CD4-positive, CD25-positive, alpha-beta regulatory T cell (primary cell): ENCODE measurements at regions not wholly inside any gene's neighbourhood (a gene's known extent, or its start where the extent isn't known, plus 50 kb on each side); places are given as distances from the start of the nearest gene placed in this dataset.
"Not testable (repeated sequence)": the region's sequence is repeated elsewhere in the genome, so short reads cannot be mapped to it uniquely, and the experiment has no call there.

Experiments used
- ATAC-seq, 2 donors: fragments of 150-1000 bp; cut with Tn5 transposase; one replicate each; pipeline ENCODE4 v1.10.0; 2021; ENCODE audit warnings: low read depth in 2 of 2, moderate number of reproducible peaks in 2 of 2, moderate library complexity in 1 of 2
- DNase-seq, 3 donors: peaks; one replicate each; pipeline versions ENCODE4 v3.0.0 to v3.0.0-alpha.2; 2012 to 2022; ENCODE audit warnings: mixed read lengths in 1 of 3
- H3K27ac ChIP-seq: one replicate; pipeline ENCODE4 v1.7.0; 2013; ENCODE audit warnings: mild to moderate bottlenecking, low read length; ENCODE audit not compliant: insufficient read depth, poor library complexity, severe bottlenecking
- H3K27me3 ChIP-seq: one replicate; pipeline ENCODE4 v1.7.0; 2013; ENCODE audit warnings: low read length; ENCODE audit not compliant: control insufficient read depth, insufficient read depth
- H3K36me3 ChIP-seq: one replicate; pipeline ENCODE4 v1.7.0; 2013; ENCODE audit warnings: mild to moderate bottlenecking, low read length, moderate library complexity; ENCODE audit not compliant: control insufficient read depth, insufficient read depth
- H3K4me1 ChIP-seq: 2 replicates; pipeline ENCODE4 v1.7.0; 2013; ENCODE audit warnings: mild to moderate bottlenecking, low read length; ENCODE audit not compliant: insufficient read depth, control insufficient read depth, poor library complexity, severe bottlenecking
- H3K4me3 ChIP-seq: one replicate; pipeline ENCODE4 v1.7.0; 2013; ENCODE audit warnings: low read depth, mild to moderate bottlenecking, low read length, moderate library complexity
- H3K9me3 ChIP-seq, 2 experiments: 1 replicate in 1 of 2; 2 replicates in 1 of 2; pipeline ENCODE4 v1.7.0; 2013; ENCODE audit warnings: low read length in 2 of 2, mild to moderate bottlenecking in 1 of 2, moderate library complexity in 1 of 2; ENCODE audit not compliant: control insufficient read depth in 2 of 2
- H3K27ac Mint-ChIP-seq, 3 donors: one replicate each; pipeline ENCODE4 v1.8.0; 2020 to 2022; ENCODE audit warnings: mild to moderate bottlenecking in 3 of 3, mixed read lengths in 3 of 3, moderate library complexity in 2 of 3
- H3K27me3 Mint-ChIP-seq: one replicate; pipeline ENCODE4 v1.8.0; 2022; ENCODE audit warnings: mild to moderate bottlenecking, mixed read lengths
- H3K36me3 Mint-ChIP-seq: one replicate; pipeline ENCODE4 v1.8.0; 2020; ENCODE audit warnings: mixed read lengths
- H3K4me1 Mint-ChIP-seq, 4 donors: one replicate each; pipeline ENCODE4 v1.8.0; 2020 to 2022; ENCODE audit warnings: mixed read lengths in 4 of 4, mild to moderate bottlenecking in 1 of 4
- H3K4me3 Mint-ChIP-seq, 4 donors: one replicate each; pipeline ENCODE4 v1.8.0; 2020 to 2022; ENCODE audit warnings: mild to moderate bottlenecking in 4 of 4, mixed read lengths in 4 of 4, moderate library complexity in 3 of 4
- H3K9me3 Mint-ChIP-seq, 7 donors: one replicate each; pipeline ENCODE4 v1.8.0; 2020 to 2022; ENCODE audit warnings: mixed read lengths in 7 of 7, mild to moderate bottlenecking in 3 of 7, moderate library complexity in 2 of 7

- not testable (repeated sequence) for H3K4me1 Mint-ChIP-seq, H3K4me3 Mint-ChIP-seq, ATAC-seq
Observed at GRCh38 chr5:34096033-34096432, 53.0 kb upstream of the C1QTNF3 start.

GRCh38 chr5:34099891-34100290 is 56.9 kb upstream of the C1QTNF3 start:
- ATAC-seq, H3K36me3 Mint-ChIP-seq, H3K4me1 Mint-ChIP-seq, H3K27ac ChIP-seq, H3K27ac Mint-ChIP-seq, DNase-seq, H3K9me3 Mint-ChIP-seq, H3K9me3 ChIP-seq, H3K27me3 ChIP-seq, H3K36me3 ChIP-seq, H3K4me3 Mint-ChIP-seq, H3K27me3 Mint-ChIP-seq, H3K4me3 ChIP-seq, H3K4me1 ChIP-seq: not testable (repeated sequence)

More at GRCh38 chr5:34096033-34096432, 53.0 kb upstream of the C1QTNF3 start:
- not testable (repeated sequence) for H3K36me3 Mint-ChIP-seq, H3K4me1 ChIP-seq, H3K4me3 ChIP-seq, H3K9me3 ChIP-seq, DNase-seq, H3K27ac Mint-ChIP-seq, H3K9me3 Mint-ChIP-seq, H3K36me3 ChIP-seq, H3K27me3 Mint-ChIP-seq, H3K27ac ChIP-seq, H3K27me3 ChIP-seq

- not testable (repeated sequence) for H3K27me3 Mint-ChIP-seq, H3K4me1 Mint-ChIP-seq, DNase-seq, H3K9me3 Mint-ChIP-seq, H3K36me3 Mint-ChIP-seq, ATAC-seq, H3K4me3 ChIP-seq, H3K4me3 Mint-ChIP-seq, H3K36me3 ChIP-seq, H3K9me3 ChIP-seq, H3K27me3 ChIP-seq, H3K4me1 ChIP-seq, H3K27ac ChIP-seq, H3K27ac Mint-ChIP-seq
Observed at GRCh38 chr5:34101567-34101966, 58.6 kb upstream of the C1QTNF3 start.

- H3K4me3 ChIP-seq, H3K36me3 Mint-ChIP-seq, H3K4me3 Mint-ChIP-seq, H3K9me3 ChIP-seq, H3K4me1 ChIP-seq, H3K27ac Mint-ChIP-seq, DNase-seq, H3K27ac ChIP-seq, H3K36me3 ChIP-seq, H3K4me1 Mint-ChIP-seq, H3K9me3 Mint-ChIP-seq, H3K27me3 Mint-ChIP-seq, ATAC-seq, H3K27me3 ChIP-seq: not testable (repeated sequence)
Observed at GRCh38 chr5:34108897-34109296, 65.9 kb upstream of the C1QTNF3 start.

- not testable (repeated sequence) for H3K27ac ChIP-seq, ATAC-seq, H3K4me3 ChIP-seq, H3K27me3 ChIP-seq, H3K4me3 Mint-ChIP-seq, H3K9me3 ChIP-seq, DNase-seq, H3K4me1 Mint-ChIP-seq, H3K36me3 ChIP-seq, H3K9me3 Mint-ChIP-seq, H3K27ac Mint-ChIP-seq, H3K4me1 ChIP-seq, H3K27me3 Mint-ChIP-seq
- peaks cover 29% of the 10 kb centered on the region for H3K36me3 Mint-ChIP-seq
Observed at GRCh38 chr5:34124280-34124679, 81.3 kb upstream of the C1QTNF3 start.

- not testable (repeated sequence) for H3K4me3 ChIP-seq, H3K27me3 ChIP-seq, H3K4me1 Mint-ChIP-seq, H3K9me3 Mint-ChIP-seq, H3K27me3 Mint-ChIP-seq, H3K36me3 ChIP-seq, H3K9me3 ChIP-seq, DNase-seq, H3K4me3 Mint-ChIP-seq, ATAC-seq, H3K27ac Mint-ChIP-seq, H3K27ac ChIP-seq, H3K4me1 ChIP-seq
- peaks cover 24% of the 10 kb centered on the region for H3K36me3 Mint-ChIP-seq
Observed at GRCh38 chr5:34125354-34125753, 82.3 kb upstream of the C1QTNF3 start.

GRCh38 chr5:34126741-34127140 is 83.7 kb upstream of the C1QTNF3 start:
- not testable (repeated sequence) for H3K36me3 ChIP-seq, H3K27me3 ChIP-seq, H3K4me1 Mint-ChIP-seq, DNase-seq, H3K27me3 Mint-ChIP-seq, H3K4me3 ChIP-seq, ATAC-seq, H3K4me1 ChIP-seq, H3K27ac Mint-ChIP-seq, H3K4me3 Mint-ChIP-seq, H3K9me3 ChIP-seq, H3K27ac ChIP-seq, H3K9me3 Mint-ChIP-seq
- peaks cover 20% of the 10 kb centered on the region for H3K36me3 Mint-ChIP-seq

- H3K9me3 Mint-ChIP-seq, H3K9me3 ChIP-seq, H3K4me1 ChIP-seq, H3K27ac ChIP-seq, H3K27me3 Mint-ChIP-seq, ATAC-seq, H3K27ac Mint-ChIP-seq, H3K4me1 Mint-ChIP-seq, H3K4me3 Mint-ChIP-seq, H3K27me3 ChIP-seq, H3K36me3 ChIP-seq, H3K4me3 ChIP-seq, DNase-seq: not testable (repeated sequence)
- H3K36me3 Mint-ChIP-seq: peaks cover 13% of the 10 kb centered on the region
Observed at GRCh38 chr5:34127818-34128217, 84.8 kb upstream of the C1QTNF3 start.
